ENCODE measurements at regions not wholly inside any gene's neighbourhood (a gene's known extent, or its start where the extent isn't known, plus 50 kb on each side); places are given as distances from the start of the nearest gene placed in this dataset.

- intact Hi-C loops (cut with micrococcal nuclease; ENCODE audit: unreplicated experiment): no loop called here
- Histone ChIP-seq H3K27ac (ENCODE audit: control insufficient read depth, insufficient read depth) (no peak overlapping the region), H3K79me2 (ENCODE audit: control insufficient read depth, insufficient read depth, low read length) (peaks cover 13% of the 10 kb centered on the region), H3K9ac (ENCODE audit: control insufficient read depth, insufficient read depth, low read length) (no peak overlapping the region), H3K4me1 (ENCODE audit: control insufficient read depth, insufficient read depth, low read length) (peaks cover 2% of the 10 kb centered on the region), H3K9me3 (replicated peaks; ENCODE audit: control insufficient read depth, insufficient read depth, low read length) (no peaks in the 10 kb centered on the region), H2AFZ (ENCODE audit: control insufficient read depth, low read depth, low read length) (no peak overlapping the region), H3K4me2 (ENCODE audit: control insufficient read depth, insufficient read depth) (no peak overlapping the region), H3K4me3 (no peak overlapping the region), H3K27me3 (replicated peaks in 1 of 2; ENCODE audit: control insufficient read depth in 2 of 2, insufficient read depth in 2 of 2, low read length in 1 of 2) (no peaks in the 10 kb centered on the region), H4K20me1 (ENCODE audit: control insufficient read depth, insufficient read depth) (no peaks in the 10 kb centered on the region), H3K36me3 (ENCODE audit: control insufficient read depth in 2 of 2, insufficient read depth in 2 of 2, low read length in 1 of 2) (peaks cover 0 to under 1% of the 10 kb centered on the region in 2 experiments; a peak in 2 of 4 replicates)
- DNase-seq (ENCODE audit: low read depth, low spot score) (no peak), ATAC-seq (no peak), FAIRE-seq (no peak)
- in situ Hi-C loops (cut with MboI): no loop called here
- WGBS (ENCODE audit: insufficient coverage, insufficient replicate concordance, low lambda C conversion rate, missing lambda C conversion rate): 83% methylated on average over 5 of the region's 5 CpGs
- TF ChIP-seq FOS (IDR thresholded peaks at IDR 0.05; ENCODE audit: borderline replicate concordance, extremely low read depth, insufficient read length) (no peak), TCF7 (IDR thresholded peaks at IDR 0.05; ENCODE audit: borderline replicate concordance) (no peak), CREB1 (IDR thresholded peaks at IDR 0.05; ENCODE audit: low read depth) (no peak), MAX (IDR thresholded peaks at IDR 0.05; ENCODE audit: low read depth, low read length) (no peak), IKZF1 (conservative IDR thresholded peaks at IDR 0.05) (no peak), POLR2A (IDR thresholded peaks at IDR 0.05; ENCODE audit: low read depth, low read length) (no peak), BACH1 (IDR thresholded peaks at IDR 0.05; ENCODE audit: borderline replicate concordance) (no peak), PBX3 (IDR thresholded peaks at IDR 0.05; ENCODE audit: insufficient replicate concordance, low read depth, low read length) (no peak), PAX5 (IDR thresholded peaks at IDR 0.05; ENCODE audit: borderline replicate concordance, low read depth, low read length) (no peak), PML (IDR thresholded peaks at IDR 0.05; ENCODE audit: low read length) (no peak), NR2F1 (conservative IDR thresholded peaks at IDR 0.05) (no peak), IRF5 (IDR thresholded peaks at IDR 0.05; ENCODE audit: borderline replicate concordance) (no peak), ASH2L (IDR thresholded peaks at IDR 0.05; ENCODE audit: borderline replicate concordance, low read depth) (no peak), ZNF274 (IDR thresholded peaks at IDR 0.05; ENCODE audit: insufficient read depth, insufficient read length) (no peak), EED (IDR thresholded peaks at IDR 0.05; ENCODE audit: low read depth) (no peak), POLR2AphosphoS5 (IDR thresholded peaks at IDR 0.05; ENCODE audit: low read length) (no peak), IRF4 (IDR thresholded peaks at IDR 0.05; ENCODE audit: low read depth, low read length) (no peak), MYC (IDR thresholded peaks at IDR 0.05; ENCODE audit: insufficient read depth, insufficient read length, insufficient replicate concordance, low read length, severe bottlenecking) (no peak), ESRRA (IDR thresholded peaks at IDR 0.05; ENCODE audit: low read length) (no peak)
- ChIA-PET RAD21 (ENCODE audit: unreplicated experiment) (no interaction called here), POLR2A (interaction anchor here (1.3 kb wide), 1 partner anchor 9 kb away, joined by 4 read pairs; no protein-coding TSS in a partner anchor), CTCF (interaction anchor here (0.9 to 1.6 kb wide), 2 partner anchors 14 to 349 kb away, joined by 4 read pairs; no protein-coding TSS in a partner anchor), SMC1A (ENCODE audit: uncharacterized antibody, unreplicated experiment) (no interaction called here)
- no TSS peak for BruUV-seq (replicated peaks)
Measured at GRCh38 chr6:158256746-158257424, 55.4 kb upstream of the TULP4 start.
